Breast epithelium (tissue), 4 donors: ENCODE measurements at regions not wholly inside any gene's neighbourhood (a gene's known extent, or its start where the extent isn't known, plus 50 kb on each side); places are given as distances from the start of the nearest gene placed in this dataset.

Experiments
- DNase-seq, 2 donors: peaks; one replicate each; pipeline ENCODE4 v3.0.0-alpha.2; 2019; ENCODE audit warnings: low spot score in 2 of 2
- H3K27ac ChIP-seq, 2 donors: fragments of 200-600 bp; sonication (generic) in 1 of 2; one replicate each; pipeline ENCODE4 v1.5.1; 2016 to 2019; ENCODE audit warnings: mild to moderate bottlenecking in 1 of 2
- H3K27me3 ChIP-seq, 2 donors: fragments of 200-600 bp; sonication (generic) in 1 of 2; one replicate each; pipeline versions ENCODE4 v1.5.1 to v1.6.0; 2017 to 2019; ENCODE audit warnings: control low read depth in 1 of 2, mild to moderate bottlenecking in 1 of 2
- H3K36me3 ChIP-seq: fragments of 200-600 bp; one replicate; pipeline ENCODE4 v1.5.1; 2019
- H3K4me1 ChIP-seq, 2 donors: fragments of 200-600 bp; sonication (generic); one replicate each; pipeline ENCODE4 v1.5.1; 2016 to 2019; ENCODE audit warnings: control low read depth in 1 of 2
- H3K4me3 ChIP-seq, 3 donors: fragments of 200-600 bp; sonication (generic); 1 replicate in 2 of 3; 2 replicates in 1 of 3; pipeline ENCODE4 v1.5.1; 2016 to 2019; ENCODE audit warnings: mild to moderate bottlenecking in 3 of 3, moderate library complexity in 2 of 3
- H3K9me3 ChIP-seq, 2 donors: fragments of 200-600 bp; sonication (generic) in 1 of 2; one replicate each; pipeline ENCODE4 v1.5.1; 2016 to 2019; ENCODE audit warnings: control low read depth in 1 of 2
- POLR2A ChIP-seq: fragments of 450-650 bp; IDR thresholded peaks from one replicate; pipeline ENCODE4 v1.6.1; 2016; ENCODE audit warnings: antibody characterized with exemption, mild to moderate bottlenecking, moderate library complexity
- POLR2AphosphoS5 ChIP-seq, 3 donors: sonication (generic); formaldehyde crosslinking; IDR thresholded peaks; one replicate each; pipeline ENCODE4 v1.6.1; 2017; ENCODE audit warnings: antibody characterized with exemption in 3 of 3
- intact Hi-C: fragments of 100-400 bp; cut with DNase I; formaldehyde crosslinking; loops from one replicate; pipeline ENCODE4 v1.15.1; 2023; ENCODE audit warnings: low total_unique reads
- TF ChIP-seq, protein P1 (sequence below), 3 donors: fragments of 450-650 bp; IDR thresholded peaks; one replicate each; pipeline ENCODE4 v1.5.1; 2016 to 2017; ENCODE audit warnings: antibody characterized with exemption in 3 of 3, mild to moderate bottlenecking in 3 of 3, moderate library complexity in 3 of 3

DNA sequence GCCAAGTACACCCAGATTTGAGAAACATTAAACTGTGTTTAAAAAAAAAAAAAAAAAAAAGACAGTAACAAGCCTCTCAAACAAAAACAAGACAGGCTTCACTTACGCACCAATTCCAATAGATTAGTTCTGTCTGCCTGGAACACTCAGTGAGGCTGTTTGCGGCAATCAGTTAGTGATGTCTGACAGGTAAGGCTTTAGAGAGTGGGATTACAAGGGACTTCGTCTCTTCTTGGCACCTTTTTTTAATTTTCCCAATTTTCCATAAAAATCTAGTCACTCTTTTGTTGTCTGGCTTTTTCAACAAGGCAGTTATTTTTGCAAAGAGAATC, 79.6 kb downstream of the NCOR2 start:
- no peaks in the 10 kb centered on the region for H3K36me3 ChIP-seq
- H3K27ac ChIP-seq: no peak overlapping the region

DNA sequence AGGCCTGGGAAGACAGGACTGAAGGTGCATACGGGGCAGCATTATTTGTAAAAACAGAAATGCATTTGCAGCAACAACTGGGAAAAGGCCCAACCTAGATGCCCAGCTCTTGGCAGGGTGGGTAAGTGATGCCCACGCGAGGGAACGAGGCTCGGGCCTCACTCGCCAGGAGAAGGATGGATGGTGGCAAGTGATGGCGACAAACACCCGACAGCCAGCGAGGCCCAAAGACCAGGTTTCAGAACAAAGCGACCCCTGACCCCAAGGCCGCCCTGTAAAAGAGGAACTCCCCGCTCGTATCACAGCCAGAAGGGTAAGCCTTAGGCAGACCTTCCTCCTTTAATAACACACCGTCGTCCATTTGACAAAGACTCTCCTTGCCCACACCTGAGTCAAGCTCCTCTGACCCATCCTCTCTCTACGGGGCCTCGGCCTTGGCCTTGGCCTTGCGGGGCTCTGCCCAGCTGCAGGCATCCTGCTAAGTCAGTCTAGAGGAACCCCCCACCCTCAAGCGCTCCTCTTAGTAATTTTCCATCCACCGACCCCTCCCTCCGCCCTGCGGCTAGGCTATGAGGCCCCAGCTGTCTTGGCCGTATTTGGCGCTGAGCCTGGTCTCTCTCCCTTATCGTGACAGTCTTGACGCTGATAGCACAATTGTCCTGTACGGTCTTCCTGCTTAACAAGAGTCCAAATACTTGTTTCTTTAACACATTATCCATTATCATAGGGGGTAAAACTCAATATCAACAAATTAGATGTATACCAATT, 80.2 kb downstream of the NCOR2 start:
- no peaks in the 10 kb centered on the region for H3K27me3 ChIP-seq
- intact Hi-C loops: no loop called here
- no peaks in the 10 kb centered on the region for H3K36me3 ChIP-seq
- H3K27ac ChIP-seq: peak overlapping the region in 1 of 2 donors; percentile 58
- no peak for DNase-seq
- no peak overlapping the region for H3K4me3 ChIP-seq
- TF ChIP-seq, protein P1, sequence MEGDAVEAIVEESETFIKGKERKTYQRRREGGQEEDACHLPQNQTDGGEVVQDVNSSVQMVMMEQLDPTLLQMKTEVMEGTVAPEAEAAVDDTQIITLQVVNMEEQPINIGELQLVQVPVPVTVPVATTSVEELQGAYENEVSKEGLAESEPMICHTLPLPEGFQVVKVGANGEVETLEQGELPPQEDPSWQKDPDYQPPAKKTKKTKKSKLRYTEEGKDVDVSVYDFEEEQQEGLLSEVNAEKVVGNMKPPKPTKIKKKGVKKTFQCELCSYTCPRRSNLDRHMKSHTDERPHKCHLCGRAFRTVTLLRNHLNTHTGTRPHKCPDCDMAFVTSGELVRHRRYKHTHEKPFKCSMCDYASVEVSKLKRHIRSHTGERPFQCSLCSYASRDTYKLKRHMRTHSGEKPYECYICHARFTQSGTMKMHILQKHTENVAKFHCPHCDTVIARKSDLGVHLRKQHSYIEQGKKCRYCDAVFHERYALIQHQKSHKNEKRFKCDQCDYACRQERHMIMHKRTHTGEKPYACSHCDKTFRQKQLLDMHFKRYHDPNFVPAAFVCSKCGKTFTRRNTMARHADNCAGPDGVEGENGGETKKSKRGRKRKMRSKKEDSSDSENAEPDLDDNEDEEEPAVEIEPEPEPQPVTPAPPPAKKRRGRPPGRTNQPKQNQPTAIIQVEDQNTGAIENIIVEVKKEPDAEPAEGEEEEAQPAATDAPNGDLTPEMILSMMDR (IDR thresholded peaks at IDR 0.05): no peak
- TF ChIP-seq POLR2AphosphoS5 (IDR thresholded peaks at IDR 0.05) (no peak), POLR2A (no peak)
- no peaks in the 10 kb centered on the region for H3K9me3 ChIP-seq
- no peaks in the 10 kb centered on the region for H3K4me1 ChIP-seq

More for the DNA sequence above, 79.6 kb downstream of the NCOR2 start:
- H3K27me3 ChIP-seq: no peaks in the 10 kb centered on the region
- H3K4me1 ChIP-seq: no peaks in the 10 kb centered on the region
- H3K4me3 ChIP-seq: no peak overlapping the region
- H3K9me3 ChIP-seq: no peaks in the 10 kb centered on the region
- no peak for DNase-seq
- intact Hi-C loops: no loop called here
- TF ChIP-seq POLR2A: no peak
- TF ChIP-seq POLR2AphosphoS5 (IDR thresholded peaks at IDR 0.05): no peak
- TF ChIP-seq, protein P1 (IDR thresholded peaks at IDR 0.05): no peak

DNA sequence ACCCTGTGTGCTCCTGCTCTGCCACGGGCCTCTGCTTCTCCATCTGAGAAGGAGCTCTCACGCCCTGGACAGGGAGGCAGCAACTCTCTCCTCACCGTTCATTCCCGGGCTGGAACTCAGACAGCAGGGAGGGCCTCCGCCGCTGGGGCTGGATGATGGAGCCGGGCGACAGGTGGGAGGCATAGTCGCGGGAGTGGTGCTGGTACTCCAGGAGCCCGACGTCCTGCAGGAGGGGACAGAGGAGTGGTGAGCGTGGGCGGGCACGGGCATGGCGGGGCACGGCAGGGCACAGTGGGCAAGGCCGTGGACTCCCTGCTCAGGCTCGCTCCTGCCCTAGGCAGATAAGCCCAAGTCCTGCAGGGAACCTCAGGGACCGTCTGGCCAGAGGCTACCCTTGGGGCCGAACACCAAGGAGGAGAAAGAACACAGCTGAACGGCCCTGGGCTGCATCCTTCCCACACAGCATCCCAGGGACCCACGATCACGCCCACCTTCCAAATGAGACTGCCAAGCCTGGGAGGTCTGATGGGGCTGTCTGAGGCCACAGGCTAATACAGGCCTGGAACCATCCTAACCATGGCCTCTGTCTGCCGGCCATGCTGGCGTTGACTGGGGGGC, 81.0 kb downstream of the NCOR2 start:
- no peak for DNase-seq
- TF ChIP-seq, protein P1 (IDR thresholded peaks at IDR 0.05): no peak
- TF ChIP-seq POLR2AphosphoS5 (IDR thresholded peaks at IDR 0.05) (no peak), POLR2A (no peak)
- Histone ChIP-seq H3K9me3 (no peaks in the 10 kb centered on the region), H3K27me3 (no peaks in the 10 kb centered on the region), H3K36me3 (no peaks in the 10 kb centered on the region), H3K27ac (peak overlapping the region in 1 of 2 donors; percentile 58), H3K4me3 (no peak overlapping the region), H3K4me1 (peaks cover 0 to 3% of the 10 kb centered on the region in 2 donors)
- intact Hi-C loops: no loop called here

DNA sequence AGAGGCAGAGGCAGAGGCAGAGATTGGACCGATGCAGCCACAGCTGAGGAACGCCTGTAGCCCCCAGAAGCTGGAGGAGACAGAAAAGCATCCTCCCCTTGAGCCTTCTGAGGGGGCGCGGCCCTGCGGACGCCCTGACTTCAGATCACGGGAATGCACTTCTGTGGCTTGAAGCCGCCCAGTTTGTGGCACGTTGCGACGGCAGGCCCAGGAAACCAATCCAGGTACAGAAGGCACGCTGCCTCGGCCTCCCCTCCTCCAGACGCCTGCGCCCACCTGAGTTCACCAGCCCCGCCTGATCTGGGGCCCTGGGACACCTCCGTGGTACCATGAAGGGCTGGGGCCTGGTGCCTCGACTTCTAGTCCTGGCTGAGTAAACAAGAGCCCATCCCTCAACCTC, 82.0 kb downstream of the NCOR2 start:
- no peaks in the 10 kb centered on the region for H3K27me3 ChIP-seq
- TF ChIP-seq, protein P1 (IDR thresholded peaks at IDR 0.05): no peak
- no peak for TF ChIP-seq POLR2A
- no peak for TF ChIP-seq POLR2AphosphoS5 (IDR thresholded peaks at IDR 0.05)
- H3K9me3 ChIP-seq: no peaks in the 10 kb centered on the region
- peaks cover 0 to 10% of the 10 kb centered on the region in 2 donors for H3K4me1 ChIP-seq
- peak overlapping the region in 1 of 2 donors; percentile 58 for H3K27ac ChIP-seq
- no peaks in the 10 kb centered on the region for H3K36me3 ChIP-seq
- no peak overlapping the region for H3K4me3 ChIP-seq
- intact Hi-C loops: no loop called here
- DNase-seq: no peak

DNA sequence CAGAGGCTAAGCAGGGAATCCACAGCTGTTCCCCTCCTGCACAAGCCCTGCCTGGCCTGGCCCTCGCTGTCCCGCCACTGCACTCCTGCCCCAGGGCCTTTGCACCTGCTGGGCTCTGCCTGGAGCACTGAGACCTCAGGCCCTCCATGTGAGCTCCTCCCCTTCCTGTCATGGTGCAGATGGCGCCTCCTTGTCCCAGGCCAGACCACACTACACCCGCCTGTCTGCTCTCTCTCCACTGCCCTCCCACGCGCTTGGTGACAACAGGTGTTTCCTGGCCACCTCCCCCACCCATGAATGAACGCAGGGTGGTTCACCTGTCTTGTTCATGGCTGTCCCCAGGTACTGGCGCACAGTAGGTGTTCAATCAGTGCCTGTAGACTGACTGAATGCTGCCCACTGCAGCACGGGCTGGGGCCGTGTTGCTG, 82.9 kb downstream of the NCOR2 start:
- intact Hi-C loops: no loop called here
- Histone ChIP-seq H3K27me3 (no peaks in the 10 kb centered on the region), H3K4me3 (no peak overlapping the region), H3K36me3 (no peaks in the 10 kb centered on the region), H3K9me3 (no peaks in the 10 kb centered on the region), H3K4me1 (peaks cover 0 to 19% of the 10 kb centered on the region in 2 donors), H3K27ac (peak overlapping the region in 1 of 2 donors; percentile 58)
- no peak for DNase-seq
- TF ChIP-seq, protein P1 (IDR thresholded peaks at IDR 0.05): no peak
- TF ChIP-seq POLR2A: no peak
- no peak for TF ChIP-seq POLR2AphosphoS5 (IDR thresholded peaks at IDR 0.05)
